ENCODE measurements at regions not wholly inside any gene's neighbourhood (a gene's known extent, or its start where the extent isn't known, plus 50 kb on each side); places are given as distances from the start of the nearest gene placed in this dataset.

DNA sequence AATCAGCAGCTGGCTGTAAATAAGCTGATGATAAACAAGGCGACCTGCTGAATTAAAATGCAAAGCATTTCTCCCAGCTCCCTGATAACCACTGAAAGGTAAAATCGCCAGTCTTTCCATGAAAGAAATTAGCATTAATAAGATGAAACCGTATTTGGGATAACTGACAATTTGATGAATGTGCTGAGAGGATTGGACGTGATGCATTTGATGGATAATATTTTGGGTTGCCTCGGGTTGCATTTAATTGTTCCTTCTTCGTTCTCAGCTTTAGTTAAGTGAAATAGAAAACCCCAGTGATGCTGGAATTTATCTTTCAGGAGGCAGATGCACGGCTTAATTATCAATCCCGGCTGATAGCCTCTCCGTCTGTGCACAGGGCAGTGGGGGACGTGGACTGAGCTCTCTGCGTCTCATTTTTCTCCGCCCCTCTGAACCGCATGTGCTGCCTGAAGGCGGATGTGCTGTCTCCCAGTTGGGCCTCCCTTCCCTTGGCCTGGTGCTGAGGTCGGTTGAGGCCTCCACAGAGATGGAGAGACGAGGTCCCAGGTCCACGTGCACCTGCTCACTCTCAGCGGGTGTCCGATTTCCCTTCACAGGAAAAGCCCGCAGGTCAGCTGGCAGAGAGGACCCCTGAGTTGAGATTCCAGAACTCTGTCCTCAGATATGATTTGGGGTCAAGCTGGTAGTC, 846.2 kb downstream of the BRD1 start:
- TF ChIP-seq, protein P1, sequence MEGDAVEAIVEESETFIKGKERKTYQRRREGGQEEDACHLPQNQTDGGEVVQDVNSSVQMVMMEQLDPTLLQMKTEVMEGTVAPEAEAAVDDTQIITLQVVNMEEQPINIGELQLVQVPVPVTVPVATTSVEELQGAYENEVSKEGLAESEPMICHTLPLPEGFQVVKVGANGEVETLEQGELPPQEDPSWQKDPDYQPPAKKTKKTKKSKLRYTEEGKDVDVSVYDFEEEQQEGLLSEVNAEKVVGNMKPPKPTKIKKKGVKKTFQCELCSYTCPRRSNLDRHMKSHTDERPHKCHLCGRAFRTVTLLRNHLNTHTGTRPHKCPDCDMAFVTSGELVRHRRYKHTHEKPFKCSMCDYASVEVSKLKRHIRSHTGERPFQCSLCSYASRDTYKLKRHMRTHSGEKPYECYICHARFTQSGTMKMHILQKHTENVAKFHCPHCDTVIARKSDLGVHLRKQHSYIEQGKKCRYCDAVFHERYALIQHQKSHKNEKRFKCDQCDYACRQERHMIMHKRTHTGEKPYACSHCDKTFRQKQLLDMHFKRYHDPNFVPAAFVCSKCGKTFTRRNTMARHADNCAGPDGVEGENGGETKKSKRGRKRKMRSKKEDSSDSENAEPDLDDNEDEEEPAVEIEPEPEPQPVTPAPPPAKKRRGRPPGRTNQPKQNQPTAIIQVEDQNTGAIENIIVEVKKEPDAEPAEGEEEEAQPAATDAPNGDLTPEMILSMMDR (IDR thresholded peaks at IDR 0.05): no peak
- TF ChIP-seq ZFX (IDR thresholded peaks at IDR 0.05; ENCODE audit: borderline replicate concordance): no peak
